ENCODE measurements at regions not wholly inside any gene's neighbourhood (a gene's known extent, or its start where the extent isn't known, plus 50 kb on each side); places are given as distances from the start of the nearest gene placed in this dataset.
"Not testable (repeated sequence)": the region's sequence is repeated elsewhere in the genome, so short reads cannot be mapped to it uniquely, and the experiment has no call there.

DNA sequence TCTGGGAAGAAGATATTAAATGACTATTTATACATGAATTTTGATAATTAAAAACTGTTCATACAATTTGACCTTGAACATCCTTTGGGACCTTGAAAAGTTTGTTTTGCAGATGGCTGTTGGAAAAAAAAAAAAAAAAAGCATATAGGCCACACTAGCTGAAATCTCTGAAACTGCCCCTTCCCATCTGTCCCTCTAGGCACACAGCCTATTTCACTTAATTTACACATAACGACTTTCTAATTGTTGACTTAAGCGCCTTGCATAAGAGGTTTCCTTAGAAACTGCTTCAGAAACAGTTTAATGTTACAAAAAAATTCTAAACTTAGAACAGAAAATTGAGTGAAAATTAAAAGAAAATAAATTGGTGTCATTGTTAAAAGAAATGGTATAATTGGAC is 131.0 kb downstream of the COX18 start:
- Histone ChIP-seq H3K27ac (ENCODE audit: low read length) (no peak overlapping the region), H3K27me3 (ENCODE audit: control insufficient read depth, insufficient read depth, low read length) (no peaks in the 10 kb centered on the region), H3K36me3 (ENCODE audit: control insufficient read depth, low read depth, low read length) (no peaks in the 10 kb centered on the region), H3K9ac (ENCODE audit: low read length) (no peak overlapping the region), H3K4me3 (ENCODE audit: low read length) (no peak overlapping the region), H3K9me3 (ENCODE audit: control insufficient read depth, low read depth, low read length) (no peaks in the 10 kb centered on the region), H3K4me1 (ENCODE audit: control insufficient read depth, low read depth, low read length) (no peaks in the 10 kb centered on the region)

GRCh38 chr4:72935462-72935861 is 134.1 kb downstream of the COX18 start:
- H3K36me3 ChIP-seq (ENCODE audit: control insufficient read depth, low read depth, low read length) = no peaks in the 10 kb centered on the region
- no peaks in the 10 kb centered on the region for H3K4me1 ChIP-seq (ENCODE audit: control insufficient read depth, low read depth, low read length)
- H3K27me3 ChIP-seq (ENCODE audit: control insufficient read depth, insufficient read depth, low read length) = no peaks in the 10 kb centered on the region
- H3K4me3 ChIP-seq (ENCODE audit: low read length) = no peak overlapping the region
- no peaks in the 10 kb centered on the region for H3K9me3 ChIP-seq (ENCODE audit: control insufficient read depth, low read depth, low read length)
- H3K9ac ChIP-seq (ENCODE audit: low read length) = no peak overlapping the region
- H3K27ac ChIP-seq (ENCODE audit: low read length) = no peak overlapping the region

- Histone ChIP-seq H3K4me3 (ENCODE audit: low read length) (no peak overlapping the region), H3K36me3 (ENCODE audit: control insufficient read depth, low read depth, low read length) (no peaks in the 10 kb centered on the region), H3K27me3 (ENCODE audit: control insufficient read depth, insufficient read depth, low read length) (no peaks in the 10 kb centered on the region), H3K9ac (ENCODE audit: low read length) (no peak overlapping the region), H3K4me1 (ENCODE audit: control insufficient read depth, low read depth, low read length) (no peaks in the 10 kb centered on the region), H3K27ac (ENCODE audit: low read length) (no peak overlapping the region), H3K9me3 (ENCODE audit: control insufficient read depth, low read depth, low read length) (no peaks in the 10 kb centered on the region)
Observed at GRCh38 chr4:72933029-72933428, 136.5 kb downstream of the COX18 start.

DNA sequence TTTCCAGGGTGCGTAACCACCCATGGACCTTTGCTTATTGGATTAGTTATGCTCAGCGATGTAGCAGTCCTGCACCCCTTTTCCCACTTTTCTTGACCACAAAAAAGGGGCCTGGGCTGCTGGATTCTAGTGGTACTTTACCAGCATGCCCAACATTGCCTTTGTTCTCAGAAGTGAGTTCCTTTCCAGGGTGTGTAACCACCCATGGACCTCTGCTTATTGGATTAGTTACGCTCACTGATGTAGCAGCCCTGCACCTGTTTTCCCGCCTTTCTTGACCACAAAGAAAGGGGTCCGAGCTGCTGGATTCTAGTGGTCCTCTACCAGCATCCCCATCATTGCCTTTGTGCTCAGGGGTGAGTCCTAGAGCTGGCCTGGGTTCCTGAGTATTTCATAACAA is 138.2 kb downstream of the COX18 start:
- no peaks in the 10 kb centered on the region for H3K36me3 ChIP-seq (ENCODE audit: control insufficient read depth, low read depth, low read length)
- no peaks in the 10 kb centered on the region for H3K4me1 ChIP-seq (ENCODE audit: control insufficient read depth, low read depth, low read length)
- no peak overlapping the region for H3K4me3 ChIP-seq (ENCODE audit: low read length)
- no peak overlapping the region for H3K27ac ChIP-seq (ENCODE audit: low read length)
- no peaks in the 10 kb centered on the region for H3K9me3 ChIP-seq (ENCODE audit: control insufficient read depth, low read depth, low read length)
- H3K9ac ChIP-seq (ENCODE audit: low read length) = no peak overlapping the region
- no peaks in the 10 kb centered on the region for H3K27me3 ChIP-seq (ENCODE audit: control insufficient read depth, insufficient read depth, low read length)

DNA sequence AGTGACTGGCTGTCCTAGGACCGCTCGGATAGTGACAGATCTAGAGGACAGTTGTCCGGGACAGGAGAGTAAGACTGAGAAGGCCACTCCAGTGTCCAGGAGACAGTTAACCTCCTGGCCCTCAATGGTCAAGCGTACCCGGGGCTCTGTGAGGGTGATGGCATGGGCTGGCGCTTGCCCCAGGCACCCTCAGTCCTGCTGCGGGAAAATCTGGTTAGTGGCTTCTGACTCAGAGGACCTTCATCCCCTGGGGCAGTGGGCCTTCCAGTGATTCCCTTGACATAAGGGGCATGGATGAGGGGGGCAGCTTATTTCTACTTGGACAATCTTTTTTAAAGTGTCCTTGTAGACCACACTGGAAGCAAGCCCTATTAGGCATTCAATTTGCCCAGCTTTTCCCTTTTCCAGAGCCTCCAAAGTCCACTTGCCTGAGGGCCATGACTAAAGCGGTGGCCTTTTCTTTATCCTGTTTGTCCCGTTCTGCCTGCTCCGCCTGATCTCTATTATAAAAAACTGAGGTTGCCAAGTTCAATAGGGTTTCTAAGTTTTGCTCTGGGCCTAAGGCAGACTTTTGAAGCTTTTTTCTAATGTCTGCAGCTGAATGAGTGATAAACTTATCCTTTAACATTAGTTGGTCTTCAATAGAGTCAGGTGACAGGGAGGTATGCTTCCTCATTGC is 139.8 kb downstream of the COX18 start:
- H3K36me3 ChIP-seq (ENCODE audit: control insufficient read depth, low read depth, low read length); H3K9ac ChIP-seq (ENCODE audit: low read length); H3K4me3 ChIP-seq (ENCODE audit: low read length); H3K27ac ChIP-seq (ENCODE audit: low read length); H3K27me3 ChIP-seq (ENCODE audit: control insufficient read depth, insufficient read depth, low read length); H3K4me1 ChIP-seq (ENCODE audit: control insufficient read depth, low read depth, low read length); H3K9me3 ChIP-seq (ENCODE audit: control insufficient read depth, low read depth, low read length): not testable (repeated sequence)

DNA sequence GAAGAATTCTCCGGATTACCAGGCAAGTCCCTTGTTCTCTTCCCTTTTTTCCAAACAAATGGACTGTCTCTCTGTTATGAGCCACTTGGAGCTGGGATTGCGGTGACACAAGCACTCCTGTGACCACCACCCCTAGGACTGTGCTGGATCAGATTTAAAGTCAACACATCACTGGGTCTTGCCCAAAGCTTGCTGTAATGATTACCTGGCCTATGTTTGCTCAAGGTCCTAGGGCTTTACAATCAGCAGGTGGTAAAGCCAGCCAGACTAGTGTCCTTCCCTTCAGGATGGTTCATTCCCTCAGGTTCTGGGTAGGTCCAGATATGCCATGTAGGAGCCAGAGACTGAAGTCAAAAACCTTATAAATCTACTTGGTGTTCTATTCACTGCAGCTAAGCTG is 144.7 kb downstream of the COX18 start:
- no peaks in the 10 kb centered on the region for H3K9me3 ChIP-seq (ENCODE audit: control insufficient read depth, low read depth, low read length)
- H3K9ac ChIP-seq (ENCODE audit: low read length) = no peak overlapping the region
- no peaks in the 10 kb centered on the region for H3K27me3 ChIP-seq (ENCODE audit: control insufficient read depth, insufficient read depth, low read length)
- no peak overlapping the region for H3K27ac ChIP-seq (ENCODE audit: low read length)
- H3K4me3 ChIP-seq (ENCODE audit: low read length) = no peak overlapping the region
- H3K36me3 ChIP-seq (ENCODE audit: control insufficient read depth, low read depth, low read length) = no peaks in the 10 kb centered on the region
- H3K4me1 ChIP-seq (ENCODE audit: control insufficient read depth, low read depth, low read length) = no peaks in the 10 kb centered on the region

- Histone ChIP-seq H3K4me3 (ENCODE audit: low read length) (no peak overlapping the region), H3K9ac (ENCODE audit: low read length) (no peak overlapping the region), H3K9me3 (ENCODE audit: control insufficient read depth, low read depth, low read length) (no peaks in the 10 kb centered on the region), H3K36me3 (ENCODE audit: control insufficient read depth, low read depth, low read length) (no peaks in the 10 kb centered on the region), H3K27ac (ENCODE audit: low read length) (no peak overlapping the region), H3K27me3 (ENCODE audit: control insufficient read depth, insufficient read depth, low read length) (no peaks in the 10 kb centered on the region), H3K4me1 (ENCODE audit: control insufficient read depth, low read depth, low read length) (no peaks in the 10 kb centered on the region)
Observed at GRCh38 chr4:72919937-72920336, 149.6 kb downstream of the COX18 start.

DNA sequence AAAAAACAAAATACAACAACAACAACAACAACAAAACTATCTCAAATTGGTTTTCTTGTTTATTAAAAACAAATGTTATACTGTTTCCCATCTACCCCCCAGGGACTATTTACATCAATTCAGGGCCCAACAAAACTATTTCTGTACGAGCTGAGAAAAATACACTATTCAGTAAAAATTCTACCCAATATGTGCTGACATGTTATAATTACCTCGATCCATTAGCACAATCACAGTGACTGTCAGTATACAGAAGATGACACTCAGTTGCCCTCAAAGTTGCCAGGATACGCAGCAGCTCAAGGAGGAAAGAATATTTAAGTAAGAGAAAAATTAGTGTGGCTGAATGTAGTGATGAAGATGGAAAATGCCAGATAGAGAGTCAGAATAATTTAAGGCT is 150.1 kb downstream of the COX18 start:
- Histone ChIP-seq H3K9ac (ENCODE audit: low read length) (no peak overlapping the region), H3K36me3 (ENCODE audit: control insufficient read depth, low read depth, low read length) (no peaks in the 10 kb centered on the region), H3K27me3 (ENCODE audit: control insufficient read depth, insufficient read depth, low read length) (no peaks in the 10 kb centered on the region), H3K4me3 (ENCODE audit: low read length) (no peak overlapping the region), H3K9me3 (ENCODE audit: control insufficient read depth, low read depth, low read length) (no peaks in the 10 kb centered on the region), H3K4me1 (ENCODE audit: control insufficient read depth, low read depth, low read length) (no peaks in the 10 kb centered on the region), H3K27ac (ENCODE audit: low read length) (no peak overlapping the region)

DNA sequence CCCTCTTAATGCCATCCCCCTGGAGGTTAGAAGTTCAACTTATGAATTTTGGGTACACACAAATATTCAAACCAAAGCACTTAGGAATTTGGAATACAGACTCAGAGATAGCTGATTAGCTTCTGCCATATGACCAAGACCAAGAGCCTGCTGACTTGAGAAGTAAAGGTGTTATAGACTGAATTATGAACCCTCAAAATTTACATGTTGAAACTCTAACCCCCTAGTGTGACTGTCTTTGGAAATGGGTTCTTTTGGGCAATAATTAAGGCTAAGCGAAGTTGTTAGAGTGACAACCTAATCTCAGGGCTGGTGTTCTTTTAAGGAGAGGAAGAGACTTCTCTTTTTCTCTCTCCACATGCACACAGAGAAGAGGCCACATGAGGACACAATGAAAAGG is 151.2 kb downstream of the COX18 start:
- Histone ChIP-seq H3K9ac (ENCODE audit: low read length) (no peak overlapping the region), H3K27me3 (ENCODE audit: control insufficient read depth, insufficient read depth, low read length) (no peaks in the 10 kb centered on the region), H3K9me3 (ENCODE audit: control insufficient read depth, low read depth, low read length) (no peaks in the 10 kb centered on the region), H3K4me3 (ENCODE audit: low read length) (no peak overlapping the region), H3K27ac (ENCODE audit: low read length) (no peak overlapping the region), H3K4me1 (ENCODE audit: control insufficient read depth, low read depth, low read length) (no peaks in the 10 kb centered on the region), H3K36me3 (ENCODE audit: control insufficient read depth, low read depth, low read length) (no peaks in the 10 kb centered on the region)

DNA sequence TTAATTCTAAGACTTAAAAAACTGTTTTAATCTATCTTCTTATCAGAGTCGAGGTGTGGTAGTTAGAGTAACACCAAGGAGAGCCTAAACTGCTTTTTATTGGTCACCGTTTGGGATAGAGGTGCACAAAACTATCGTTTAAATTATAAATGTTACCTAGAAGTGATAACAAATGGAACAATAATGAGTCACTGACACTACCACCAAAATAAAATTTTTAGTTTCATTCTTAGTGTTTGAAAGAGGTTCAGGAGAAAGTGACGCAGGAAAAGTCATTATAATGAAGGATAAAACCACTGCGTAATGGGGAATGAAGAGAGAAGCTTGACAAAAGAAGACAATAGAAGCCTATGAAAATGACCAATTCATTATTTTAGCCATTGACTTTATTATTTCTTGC is 158.2 kb downstream of the COX18 start:
- no peaks in the 10 kb centered on the region for H3K9me3 ChIP-seq (ENCODE audit: control insufficient read depth, low read depth, low read length)
- H3K9ac ChIP-seq (ENCODE audit: low read length) = no peak overlapping the region
- H3K4me3 ChIP-seq (ENCODE audit: low read length) = no peak overlapping the region

DNA sequence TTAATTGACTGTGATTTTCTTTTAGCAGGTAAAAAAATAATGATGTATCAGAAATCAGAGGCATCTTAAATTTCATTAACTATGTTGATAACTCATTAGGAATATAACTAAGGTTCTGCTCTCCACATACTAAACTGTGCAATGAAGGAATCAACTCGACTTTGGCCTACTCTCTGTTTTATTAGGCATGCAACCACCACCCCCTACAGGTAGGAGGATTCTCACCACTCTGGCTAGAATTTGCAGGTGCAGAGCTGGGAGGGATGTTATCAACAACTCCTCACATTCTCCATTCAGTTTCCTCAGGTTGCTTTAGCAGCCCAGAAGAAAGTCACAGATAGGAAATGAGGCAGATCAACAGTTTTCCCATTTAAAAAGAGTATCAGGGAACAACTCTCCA is 160.1 kb downstream of the COX18 start:
- no peak overlapping the region for H3K9ac ChIP-seq (ENCODE audit: low read length)
- no peaks in the 10 kb centered on the region for H3K36me3 ChIP-seq (ENCODE audit: control insufficient read depth, low read depth, low read length)
- H3K4me3 ChIP-seq (ENCODE audit: low read length) = no peak overlapping the region
- H3K4me1 ChIP-seq (ENCODE audit: control insufficient read depth, low read depth, low read length) = no peaks in the 10 kb centered on the region
- H3K27me3 ChIP-seq (ENCODE audit: control insufficient read depth, insufficient read depth, low read length) = no peaks in the 10 kb centered on the region
- H3K9me3 ChIP-seq (ENCODE audit: control insufficient read depth, low read depth, low read length) = no peaks in the 10 kb centered on the region
- no peak overlapping the region for H3K27ac ChIP-seq (ENCODE audit: low read length)

More for the DNA sequence above, 158.2 kb downstream of the COX18 start:
- Histone ChIP-seq H3K27ac (ENCODE audit: low read length) (no peak overlapping the region), H3K4me1 (ENCODE audit: control insufficient read depth, low read depth, low read length) (no peaks in the 10 kb centered on the region), H3K36me3 (ENCODE audit: control insufficient read depth, low read depth, low read length) (no peaks in the 10 kb centered on the region), H3K27me3 (ENCODE audit: control insufficient read depth, insufficient read depth, low read length) (no peaks in the 10 kb centered on the region)

GRCh38 chr4:72902354-72902753 is 167.2 kb downstream of the COX18 start:
- H3K4me3 ChIP-seq (ENCODE audit: low read length) = no peak overlapping the region
- H3K27me3 ChIP-seq (ENCODE audit: control insufficient read depth, insufficient read depth, low read length) = no peaks in the 10 kb centered on the region
- H3K4me1 ChIP-seq (ENCODE audit: control insufficient read depth, low read depth, low read length) = peaks cover 8% of the 10 kb centered on the region
- no peaks in the 10 kb centered on the region for H3K9me3 ChIP-seq (ENCODE audit: control insufficient read depth, low read depth, low read length)
- no peaks in the 10 kb centered on the region for H3K36me3 ChIP-seq (ENCODE audit: control insufficient read depth, low read depth, low read length)
- H3K27ac ChIP-seq (ENCODE audit: low read length) = no peak overlapping the region
- no peak overlapping the region for H3K9ac ChIP-seq (ENCODE audit: low read length)
